Left ventricle myocardium superior (tissue), 1 donor: ENCODE measurements at regions not wholly inside any gene's neighbourhood (a gene's known extent, or its start where the extent isn't known, plus 50 kb on each side); places are given as distances from the start of the nearest gene placed in this dataset.

Experiments
- ATAC-seq: fragments of 200-7000 bp; cut with Tn5 transposase; one replicate; pipeline ENCODE4 v1.9.1; 2020; ENCODE audit warnings: mild to moderate bottlenecking, moderate library complexity
- DNase-seq: peaks from one replicate; pipeline ENCODE4 v3.0.0-alpha.2; 2020
- intact Hi-C: fragments of 100-400 bp; cut with micrococcal nuclease; formaldehyde crosslinking; loops from one replicate; pipeline ENCODE4 v1.11.0; 2022
- donor health status: DM: no; HTN: yes; CAD: no; lungs with severe emphysema.

GRCh38 chr6:105993341-105994117, 92.6 kb upstream of the PRDM1 start:
- intact Hi-C loops: no loop called here
- DNase-seq: no peak

GRCh38 chr6:105992315-105992961, 93.7 kb upstream of the PRDM1 start:
- DNase-seq: peak; percentile 89
- intact Hi-C loops: no loop called here
- peak; percentile 97 for ATAC-seq

More at GRCh38 chr6:105993341-105994117, 92.6 kb upstream of the PRDM1 start:
- no peak for ATAC-seq

GRCh38 chr6:105991561-105992314, 94.4 kb upstream of the PRDM1 start:
- ATAC-seq: no peak
- no peak for DNase-seq
- intact Hi-C loops: no loop called here

GRCh38 chr6:105990151-105990550, 96.0 kb upstream of the PRDM1 start:
- DNase-seq (no peak), ATAC-seq (no peak)
- intact Hi-C loops: no loop called here

GRCh38 chr6:105988812-105989577, 97.1 kb upstream of the PRDM1 start:
- ATAC-seq: no peak
- DNase-seq: no peak
- intact Hi-C loops: no loop called here

GRCh38 chr6:105988321-105988720, 97.8 kb upstream of the PRDM1 start:
- ATAC-seq: no peak
- intact Hi-C loops: no loop called here
- no peak for DNase-seq

- intact Hi-C loops: no loop called here
- no peak for DNase-seq
Observed at GRCh38 chr6:105987516-105987915, 98.6 kb upstream of the PRDM1 start.

GRCh38 chr6:105986998-105987397, 99.1 kb upstream of the PRDM1 start:
- DNase-seq: no peak
- ATAC-seq: no peak
- intact Hi-C loops: no loop called here

More at GRCh38 chr6:105987516-105987915, 98.6 kb upstream of the PRDM1 start:
- ATAC-seq: no peak

GRCh38 chr6:105985816-105986632, 100.1 kb upstream of the PRDM1 start:
- ATAC-seq: peak; percentile 42
- DNase-seq: peak; percentile 40
- intact Hi-C loops: no loop called here

GRCh38 chr6:105985098-105985815, 100.9 kb upstream of the PRDM1 start:
- DNase-seq (no peak), ATAC-seq (peak; percentile 46)
- intact Hi-C loops: no loop called here

- DNase-seq (no peak), ATAC-seq (no peak)
- intact Hi-C loops: no loop called here
Observed at GRCh38 chr6:105983763-105984162, 102.4 kb upstream of the PRDM1 start.

GRCh38 chr6:105982761-105983540, 103.2 kb upstream of the PRDM1 start:
- ATAC-seq (no peak), DNase-seq (no peak)
- intact Hi-C loops: no loop called here

GRCh38 chr6:105981888-105982358, 104.2 kb upstream of the PRDM1 start:
- ATAC-seq (no peak), DNase-seq (no peak)
- intact Hi-C loops: no loop called here

GRCh38 chr6:105981002-105981887, 104.9 kb upstream of the PRDM1 start:
- DNase-seq (peak; percentile 33), ATAC-seq (no peak)
- intact Hi-C loops: no loop called here

GRCh38 chr6:105978974-105979373, 107.2 kb upstream of the PRDM1 start:
- intact Hi-C loops: loop anchor here (2.0 kb wide), 1 partner anchor 26 kb away; no protein-coding TSS in a partner anchor
- DNase-seq (no peak), ATAC-seq (no peak)

GRCh38 chr6:105977934-105978504, 108.1 kb upstream of the PRDM1 start:
- DNase-seq (no peak), ATAC-seq (no peak)
- intact Hi-C loops: loop anchor here (2.0 kb wide), 1 partner anchor 27 kb away; no protein-coding TSS in a partner anchor
